Neural cell (in vitro differentiated cells): ENCODE measurements at regions not wholly inside any gene's neighbourhood (a gene's known extent, or its start where the extent isn't known, plus 50 kb on each side); places are given as distances from the start of the nearest gene placed in this dataset.

Experiments
- H2AFZ ChIP-seq: fragments of 200-600, 300-800 bp; sonication (generic), shearing (Covaris generic); 2 replicates; pipeline ENCODE4 v1.6.0; 2014; ENCODE audit warnings: low read depth, mild to moderate bottlenecking, antibody characterized with exemption, low read length, moderate library complexity
- H3F3A ChIP-seq: fragments of 200-600 bp; shearing (Covaris generic); 2 replicates; pipeline ENCODE4 v1.6.1; 2016; ENCODE audit warnings: mild to moderate bottlenecking, moderate library complexity, mixed read lengths, antibody characterized with exemption, low read length; ENCODE audit not compliant: insufficient read depth, poor library complexity, severe bottlenecking
- H3K27ac ChIP-seq: fragments of 200-600, 300-800 bp; sonication (generic), shearing (Covaris generic); 2 replicates; pipeline ENCODE4 v1.5.1; 2014; ENCODE audit warnings: mild to moderate bottlenecking, low read length, moderate library complexity
- H3K27me3 ChIP-seq: fragments of 300-800, 200-600 bp; sonication (generic), shearing (Covaris generic); 2 replicates; pipeline ENCODE4 v1.6.0; 2014; ENCODE audit warnings: mild to moderate bottlenecking, low read depth, low read length, moderate library complexity; ENCODE audit not compliant: insufficient read depth
- H3K36me3 ChIP-seq: fragments of 300-800, 200-600 bp; sonication (generic), shearing (Covaris generic); 2 replicates; pipeline ENCODE4 v1.5.1; 2014; ENCODE audit warnings: mild to moderate bottlenecking, antibody characterized with exemption, low read length, moderate library complexity; ENCODE audit not compliant: insufficient read depth
- H3K4me2 ChIP-seq: fragments of 300-800, 200-600 bp; sonication (generic), shearing (Covaris generic); 2 replicates; pipeline ENCODE4 v1.6.0; 2014; ENCODE audit warnings: mild to moderate bottlenecking, low read length
- H3K4me3 ChIP-seq: fragments of 300-800, 200-600 bp; sonication (generic), shearing (Covaris generic); 2 replicates; pipeline ENCODE4 v1.5.1; 2014; ENCODE audit warnings: mild to moderate bottlenecking, low read length, moderate library complexity
- H3K79me2 ChIP-seq: fragments of 200-600 bp; shearing (Covaris generic); replicated peaks from 2 replicates; pipeline ENCODE4 v1.6.0; 2014; ENCODE audit warnings: mild to moderate bottlenecking, low read length, moderate library complexity; ENCODE audit not compliant: insufficient read depth
- H3K9ac ChIP-seq: fragments of 300-800, 200-600 bp; sonication (generic), shearing (Covaris generic); 2 replicates; pipeline ENCODE4 v1.6.1; 2016; ENCODE audit warnings: mild to moderate bottlenecking, low read length, mixed read lengths
- H3K9me2 ChIP-seq: fragments of 200-600 bp; shearing (Covaris generic); 2 replicates; pipeline ENCODE4 v1.6.1; 2016; ENCODE audit warnings: mild to moderate bottlenecking, low read length, mixed read lengths; ENCODE audit not compliant: insufficient read depth
- H3K9me3 ChIP-seq: fragments of 200-600, 300-800 bp; sonication (generic), shearing (Covaris generic); 2 replicates; pipeline ENCODE4 v1.6.1; 2016; ENCODE audit warnings: mild to moderate bottlenecking, mixed run types, low read length, moderate library complexity, mixed read lengths
- H4K20me1 ChIP-seq: fragments of 200-600 bp; shearing (Covaris generic); 2 replicates; pipeline ENCODE4 v1.6.1; 2016; ENCODE audit warnings: mild to moderate bottlenecking, mixed run types; ENCODE audit not compliant: insufficient read depth
- EP300 ChIP-seq: fragments of 450-650 bp; conservative IDR thresholded peaks from 2 replicates; pipeline ENCODE4 v1.6.1; 2014; ENCODE audit warnings: antibody characterized with exemption, mild to moderate bottlenecking, moderate library complexity; ENCODE audit not compliant: poor library complexity, severe bottlenecking
- EZH2 ChIP-seq: fragments of 200-600, 300-800 bp; shearing (Covaris generic), sonication (generic); IDR thresholded peaks from 2 replicates; pipeline ENCODE4 v1.6.1; 2014; ENCODE audit warnings: antibody characterized with exemption, low read length, borderline replicate concordance, mild to moderate bottlenecking; ENCODE audit not compliant: insufficient read depth, poor library complexity, severe bottlenecking
- MXI1 ChIP-seq: fragments of 450-650 bp; conservative IDR thresholded peaks from 2 replicates; pipeline ENCODE4 v1.6.1; 2014; ENCODE audit warnings: antibody characterized with exemption, mild to moderate bottlenecking; ENCODE audit not compliant: poor library complexity, severe bottlenecking
- POLR2AphosphoS5 ChIP-seq: IDR thresholded peaks from 2 replicates; pipeline ENCODE4 v1.6.1; 2012
- RAD21 ChIP-seq: fragments of 450-650 bp; conservative IDR thresholded peaks from 2 replicates; pipeline ENCODE4 v1.6.1; 2014; ENCODE audit warnings: antibody characterized with exemption, mild to moderate bottlenecking, moderate library complexity
- SMC3 ChIP-seq: fragments of 450-650 bp; conservative IDR thresholded peaks from 2 replicates; pipeline ENCODE4 v1.6.1; 2014; ENCODE audit warnings: antibody characterized with exemption, mild to moderate bottlenecking, moderate library complexity; ENCODE audit not compliant: poor library complexity
- TAF1 ChIP-seq: IDR thresholded peaks from 2 replicates; pipeline ENCODE4 v1.6.1; 2012; ENCODE audit warnings: low read depth
- TF ChIP-seq, protein P1 (sequence below): fragments of 450-650 bp; IDR thresholded peaks from 2 replicates; pipeline ENCODE4 v1.5.1; 2014; ENCODE audit warnings: antibody characterized with exemption, mild to moderate bottlenecking, moderate library complexity; ENCODE audit not compliant: poor library complexity, severe bottlenecking
- TF ChIP-seq, protein P2 (sequence below): IDR thresholded peaks from 2 replicates; pipeline ENCODE4 v1.6.1; 2012; ENCODE audit warnings: borderline replicate concordance

DNA sequence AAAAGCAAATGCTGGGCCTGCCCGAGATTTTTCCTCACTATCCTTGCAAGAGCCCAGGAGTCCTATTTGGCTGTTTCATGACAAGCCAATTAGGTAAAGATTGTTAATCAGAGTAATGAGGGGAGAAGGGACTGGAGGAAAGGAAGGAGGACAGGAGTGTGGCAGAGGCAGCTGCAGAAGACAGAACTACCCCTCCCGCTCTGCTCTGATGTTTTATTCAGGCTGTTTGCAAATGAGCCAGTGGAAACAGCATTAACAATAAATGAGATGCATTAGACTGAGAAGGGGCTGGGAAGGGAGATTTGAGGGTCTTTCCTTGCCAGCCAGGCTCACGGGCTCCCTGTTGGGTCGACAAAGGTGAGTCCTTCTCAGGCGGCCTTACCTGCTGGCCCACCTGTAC lies 421.0 kb upstream of the CCDC196 start:
- Histone ChIP-seq H3K4me2 (no peak overlapping the region), H3K79me2 (no peaks in the 10 kb centered on the region), H3K4me3 (no peak overlapping the region), H3K9me2 (no peaks in the 10 kb centered on the region), H3K27me3 (no peaks in the 10 kb centered on the region), H3K27ac (no peak overlapping the region), H3F3A (no peaks in the 10 kb centered on the region), H3K36me3 (no peaks in the 10 kb centered on the region), H2AFZ (no peak overlapping the region), H3K9ac (no peak overlapping the region), H4K20me1 (no peaks in the 10 kb centered on the region), H3K9me3 (no peaks in the 10 kb centered on the region)
- TF ChIP-seq EP300 = no peak
- no peak for TF ChIP-seq MXI1
- no peak for TF ChIP-seq EZH2
- TF ChIP-seq, protein P1, sequence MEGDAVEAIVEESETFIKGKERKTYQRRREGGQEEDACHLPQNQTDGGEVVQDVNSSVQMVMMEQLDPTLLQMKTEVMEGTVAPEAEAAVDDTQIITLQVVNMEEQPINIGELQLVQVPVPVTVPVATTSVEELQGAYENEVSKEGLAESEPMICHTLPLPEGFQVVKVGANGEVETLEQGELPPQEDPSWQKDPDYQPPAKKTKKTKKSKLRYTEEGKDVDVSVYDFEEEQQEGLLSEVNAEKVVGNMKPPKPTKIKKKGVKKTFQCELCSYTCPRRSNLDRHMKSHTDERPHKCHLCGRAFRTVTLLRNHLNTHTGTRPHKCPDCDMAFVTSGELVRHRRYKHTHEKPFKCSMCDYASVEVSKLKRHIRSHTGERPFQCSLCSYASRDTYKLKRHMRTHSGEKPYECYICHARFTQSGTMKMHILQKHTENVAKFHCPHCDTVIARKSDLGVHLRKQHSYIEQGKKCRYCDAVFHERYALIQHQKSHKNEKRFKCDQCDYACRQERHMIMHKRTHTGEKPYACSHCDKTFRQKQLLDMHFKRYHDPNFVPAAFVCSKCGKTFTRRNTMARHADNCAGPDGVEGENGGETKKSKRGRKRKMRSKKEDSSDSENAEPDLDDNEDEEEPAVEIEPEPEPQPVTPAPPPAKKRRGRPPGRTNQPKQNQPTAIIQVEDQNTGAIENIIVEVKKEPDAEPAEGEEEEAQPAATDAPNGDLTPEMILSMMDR = no peak
- no peak for TF ChIP-seq RAD21

DNA sequence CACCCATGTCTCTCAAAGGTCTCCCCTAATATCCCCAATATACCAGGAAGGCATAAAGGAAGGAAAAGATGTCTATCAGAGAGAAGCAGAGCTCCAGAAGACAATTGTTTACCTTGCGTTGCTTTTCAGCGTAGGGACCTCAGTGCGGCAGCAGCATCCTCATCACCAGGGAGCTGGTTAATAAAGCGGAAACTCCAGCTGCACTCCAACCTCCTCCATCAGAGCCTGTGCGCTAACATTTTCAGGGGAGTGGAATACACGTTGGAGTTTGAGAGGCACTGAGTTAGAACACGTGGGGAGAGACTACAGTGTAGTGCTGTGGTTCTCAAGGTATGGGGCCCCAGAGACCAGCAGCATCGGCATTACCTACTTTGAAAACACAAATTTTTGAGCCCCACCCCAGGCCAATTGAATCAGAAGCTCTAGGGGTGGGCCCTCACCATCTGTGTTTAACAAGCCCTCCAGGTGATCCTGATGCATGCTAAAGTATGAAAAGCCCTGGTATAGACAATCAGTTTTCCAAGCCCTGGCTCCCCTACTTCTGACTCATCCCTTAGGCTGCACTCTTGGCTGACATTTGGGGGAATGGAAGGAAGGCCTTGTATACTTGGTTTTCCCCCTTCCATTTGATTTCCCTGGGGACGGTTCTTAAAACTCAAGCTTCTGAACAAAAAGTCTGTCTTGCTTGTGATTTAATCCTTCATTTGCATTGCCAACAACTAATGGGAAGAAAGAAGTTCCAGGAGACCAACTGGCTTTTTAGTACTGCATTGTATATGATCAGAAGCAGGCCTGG lies 419.0 kb upstream of the CCDC196 start:
- no peaks in the 10 kb centered on the region for H3K27me3 ChIP-seq
- no peak for TF ChIP-seq MXI1
- TF ChIP-seq EZH2 = no peak
- TF ChIP-seq TAF1 = no peak
- TF ChIP-seq EP300 = no peak
- TF ChIP-seq, protein P2, sequence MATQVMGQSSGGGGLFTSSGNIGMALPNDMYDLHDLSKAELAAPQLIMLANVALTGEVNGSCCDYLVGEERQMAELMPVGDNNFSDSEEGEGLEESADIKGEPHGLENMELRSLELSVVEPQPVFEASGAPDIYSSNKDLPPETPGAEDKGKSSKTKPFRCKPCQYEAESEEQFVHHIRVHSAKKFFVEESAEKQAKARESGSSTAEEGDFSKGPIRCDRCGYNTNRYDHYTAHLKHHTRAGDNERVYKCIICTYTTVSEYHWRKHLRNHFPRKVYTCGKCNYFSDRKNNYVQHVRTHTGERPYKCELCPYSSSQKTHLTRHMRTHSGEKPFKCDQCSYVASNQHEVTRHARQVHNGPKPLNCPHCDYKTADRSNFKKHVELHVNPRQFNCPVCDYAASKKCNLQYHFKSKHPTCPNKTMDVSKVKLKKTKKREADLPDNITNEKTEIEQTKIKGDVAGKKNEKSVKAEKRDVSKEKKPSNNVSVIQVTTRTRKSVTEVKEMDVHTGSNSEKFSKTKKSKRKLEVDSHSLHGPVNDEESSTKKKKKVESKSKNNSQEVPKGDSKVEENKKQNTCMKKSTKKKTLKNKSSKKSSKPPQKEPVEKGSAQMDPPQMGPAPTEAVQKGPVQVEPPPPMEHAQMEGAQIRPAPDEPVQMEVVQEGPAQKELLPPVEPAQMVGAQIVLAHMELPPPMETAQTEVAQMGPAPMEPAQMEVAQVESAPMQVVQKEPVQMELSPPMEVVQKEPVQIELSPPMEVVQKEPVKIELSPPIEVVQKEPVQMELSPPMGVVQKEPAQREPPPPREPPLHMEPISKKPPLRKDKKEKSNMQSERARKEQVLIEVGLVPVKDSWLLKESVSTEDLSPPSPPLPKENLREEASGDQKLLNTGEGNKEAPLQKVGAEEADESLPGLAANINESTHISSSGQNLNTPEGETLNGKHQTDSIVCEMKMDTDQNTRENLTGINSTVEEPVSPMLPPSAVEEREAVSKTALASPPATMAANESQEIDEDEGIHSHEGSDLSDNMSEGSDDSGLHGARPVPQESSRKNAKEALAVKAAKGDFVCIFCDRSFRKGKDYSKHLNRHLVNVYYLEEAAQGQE = no peak
- TF ChIP-seq, protein P1 = no peak
- no peak for TF ChIP-seq RAD21
- no peak for TF ChIP-seq POLR2AphosphoS5
- TF ChIP-seq SMC3 = no peak
- H3K9ac ChIP-seq = no peak overlapping the region
- H3K9me2 ChIP-seq = no peaks in the 10 kb centered on the region
- no peaks in the 10 kb centered on the region for H3K9me3 ChIP-seq
- H3K27ac ChIP-seq = no peak overlapping the region
- no peak overlapping the region for H3K4me2 ChIP-seq
- H3K36me3 ChIP-seq = no peaks in the 10 kb centered on the region
- H2AFZ ChIP-seq = no peak overlapping the region
- no peaks in the 10 kb centered on the region for H3F3A ChIP-seq
- H4K20me1 ChIP-seq = no peaks in the 10 kb centered on the region
- H3K79me2 ChIP-seq = no peaks in the 10 kb centered on the region
- H3K4me3 ChIP-seq = no peak overlapping the region
